ENCODE measurements at regions not wholly inside any gene's neighbourhood (a gene's known extent, or its start where the extent isn't known, plus 50 kb on each side); places are given as distances from the start of the nearest gene placed in this dataset.

GRCh38 chr3:117129516-117129915 is 419.9 kb downstream of the TUSC7 start:
- H3K4me3 ChIP-seq (ENCODE audit: low read depth, low read length) = no peak overlapping the region
- no peak for TF ChIP-seq CTCF (IDR thresholded peaks at IDR 0.05; ENCODE audit: low read depth, low read length, missing control alignments)
- DNase-seq (ENCODE audit: low read depth) = no peak

- TF ChIP-seq CTCF (IDR thresholded peaks at IDR 0.05; ENCODE audit: low read depth, low read length, missing control alignments) = no peak
- no peak for DNase-seq (ENCODE audit: low read depth)
- no peak overlapping the region for H3K4me3 ChIP-seq (ENCODE audit: low read depth, low read length)
Measured at GRCh38 chr3:117130222-117130621, 420.6 kb downstream of the TUSC7 start.

GRCh38 chr3:117131259-117131658 is 421.7 kb downstream of the TUSC7 start:
- no peak for TF ChIP-seq CTCF (IDR thresholded peaks at IDR 0.05; ENCODE audit: low read depth, low read length, missing control alignments)
- H3K4me3 ChIP-seq (ENCODE audit: low read depth, low read length) = no peak overlapping the region
- DNase-seq (ENCODE audit: low read depth) = no peak

GRCh38 chr3:117133066-117133465 is 423.5 kb downstream of the TUSC7 start:
- no peak for DNase-seq (ENCODE audit: low read depth)
- no peak overlapping the region for H3K4me3 ChIP-seq (ENCODE audit: low read depth, low read length)
- TF ChIP-seq CTCF (IDR thresholded peaks at IDR 0.05; ENCODE audit: low read depth, low read length, missing control alignments) = no peak

GRCh38 chr3:117135207-117135606 is 425.6 kb downstream of the TUSC7 start:
- no peak overlapping the region for H3K4me3 ChIP-seq (ENCODE audit: low read depth, low read length)
- TF ChIP-seq CTCF (IDR thresholded peaks at IDR 0.05; ENCODE audit: low read depth, low read length, missing control alignments) = no peak
- DNase-seq (ENCODE audit: low read depth) = no peak

GRCh38 chr3:117136003-117136402 is 426.4 kb downstream of the TUSC7 start:
- no peak overlapping the region for H3K4me3 ChIP-seq (ENCODE audit: low read depth, low read length)
- TF ChIP-seq CTCF (IDR thresholded peaks at IDR 0.05; ENCODE audit: low read depth, low read length, missing control alignments) = no peak
- no peak for DNase-seq (ENCODE audit: low read depth)

GRCh38 chr3:117137065-117137464 is 427.5 kb downstream of the TUSC7 start:
- H3K4me3 ChIP-seq (ENCODE audit: low read depth, low read length) = no peak overlapping the region
- no peak for TF ChIP-seq CTCF (IDR thresholded peaks at IDR 0.05; ENCODE audit: low read depth, low read length, missing control alignments)
- no peak for DNase-seq (ENCODE audit: low read depth)

Measured in GM12864 (cell line).